Fibroblast of skin of left quadriceps (primary cell): ENCODE measurements at regions not wholly inside any gene's neighbourhood (a gene's known extent, or its start where the extent isn't known, plus 50 kb on each side); places are given as distances from the start of the nearest gene placed in this dataset.
"Not testable (repeated sequence)": the region's sequence is repeated elsewhere in the genome, so short reads cannot be mapped to it uniquely, and the experiment has no call there.

Source experiments
- DNase-seq, 2 experiments: peaks; one replicate each; pipeline ENCODE4 v3.0.0-alpha.2; 2013; ENCODE audit warnings: low read depth in 2 of 2

DNA sequence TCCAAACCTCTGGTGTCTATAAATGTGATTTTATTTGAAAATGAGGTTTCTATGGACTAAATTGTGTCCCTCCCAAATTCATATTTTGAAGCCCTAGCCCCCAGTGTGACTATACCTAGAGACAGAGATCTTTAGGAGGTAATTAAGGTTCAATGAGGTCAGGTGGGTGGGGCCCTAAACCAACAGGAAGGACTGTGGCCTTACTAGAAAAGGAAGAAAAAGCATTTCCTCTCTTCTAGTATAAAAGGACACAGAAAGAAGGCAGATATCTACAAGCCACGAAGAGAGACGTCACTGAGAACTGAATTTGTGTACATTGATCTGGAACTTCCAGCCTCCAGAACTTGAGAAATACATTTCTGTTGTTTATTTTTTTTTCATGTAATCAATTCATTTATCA lies 123.1 kb upstream of the RUNX1 start:
- DNase-seq, result no peak

DNA sequence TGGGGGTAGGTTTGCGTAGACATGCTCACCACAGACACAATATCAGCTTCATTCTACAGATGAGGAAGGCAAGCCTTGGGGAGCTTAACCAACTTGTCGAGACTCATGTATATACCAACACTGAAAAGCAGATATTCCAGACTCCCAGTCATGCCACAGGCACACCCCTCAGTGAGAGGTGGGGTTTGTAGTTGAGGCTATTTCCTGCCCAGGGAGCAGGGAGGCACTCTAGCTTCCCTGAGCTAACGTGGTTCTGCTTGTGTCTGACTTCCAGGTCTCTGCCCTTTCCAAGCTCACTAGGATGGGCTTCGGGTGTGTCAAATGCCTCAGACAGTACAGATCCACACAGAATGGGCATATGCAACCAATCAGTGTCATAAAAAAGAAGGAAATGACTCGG lies 122.3 kb upstream of the RUNX1 start:
- DNase-seq, result no peak

DNA sequence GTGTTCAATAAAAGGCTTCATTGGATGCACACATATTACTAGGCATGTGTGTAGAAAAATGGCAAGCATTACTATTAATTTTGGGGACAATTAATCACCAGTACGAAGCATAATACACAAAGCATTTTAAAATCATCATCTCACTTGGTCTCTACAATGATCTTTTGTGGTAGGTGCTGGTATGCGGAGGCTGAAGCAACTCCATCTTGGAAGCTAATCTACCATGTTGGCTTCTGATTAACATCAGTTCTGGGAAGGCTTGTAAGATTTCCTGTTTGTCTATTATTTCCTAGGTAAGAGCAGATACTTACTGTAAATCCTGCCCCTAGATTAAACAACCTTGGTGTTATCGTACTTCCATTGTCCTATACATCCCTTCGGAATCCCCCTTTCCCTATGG lies 121.7 kb upstream of the RUNX1 start:
- no peak for DNase-seq

DNA sequence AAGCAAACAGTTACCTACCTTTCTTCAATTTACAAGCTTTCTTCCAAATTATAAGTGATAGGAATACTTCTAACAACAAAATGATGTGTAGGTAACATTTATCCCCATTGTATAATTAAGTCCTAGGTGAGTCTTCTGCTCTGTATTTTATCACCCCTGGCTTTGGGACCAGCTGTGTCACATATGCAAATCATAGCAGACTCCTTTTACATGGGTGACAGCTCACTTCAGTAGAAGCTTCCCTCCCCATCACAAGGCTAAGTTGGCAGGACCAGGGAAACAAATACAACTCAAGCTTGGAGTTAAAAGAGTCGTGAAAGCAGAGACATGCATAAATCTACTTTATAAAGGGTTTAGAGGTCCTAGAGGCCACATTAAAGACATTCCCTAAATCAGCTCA lies 121.1 kb upstream of the RUNX1 start:
- DNase-seq, result no peak

DNA sequence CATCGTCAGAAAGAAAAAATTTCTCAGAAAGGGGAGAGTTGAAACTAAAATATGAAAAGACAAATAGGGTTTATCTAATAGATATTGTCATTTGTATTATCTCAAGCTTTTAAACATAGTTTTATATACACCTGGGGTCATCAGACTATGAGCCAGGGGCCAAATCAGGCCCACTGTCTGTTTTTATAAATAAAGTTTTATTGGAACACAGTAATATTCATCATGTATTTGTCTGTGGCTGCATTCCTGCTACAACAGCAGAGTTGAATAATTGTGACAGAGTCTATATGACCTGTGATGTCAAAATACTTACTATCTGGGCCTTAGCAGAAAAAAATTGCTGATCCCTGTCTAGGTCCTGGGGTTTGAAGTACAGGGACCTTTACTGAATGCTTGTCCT lies 120.5 kb upstream of the RUNX1 start:
- no peak for DNase-seq

DNA sequence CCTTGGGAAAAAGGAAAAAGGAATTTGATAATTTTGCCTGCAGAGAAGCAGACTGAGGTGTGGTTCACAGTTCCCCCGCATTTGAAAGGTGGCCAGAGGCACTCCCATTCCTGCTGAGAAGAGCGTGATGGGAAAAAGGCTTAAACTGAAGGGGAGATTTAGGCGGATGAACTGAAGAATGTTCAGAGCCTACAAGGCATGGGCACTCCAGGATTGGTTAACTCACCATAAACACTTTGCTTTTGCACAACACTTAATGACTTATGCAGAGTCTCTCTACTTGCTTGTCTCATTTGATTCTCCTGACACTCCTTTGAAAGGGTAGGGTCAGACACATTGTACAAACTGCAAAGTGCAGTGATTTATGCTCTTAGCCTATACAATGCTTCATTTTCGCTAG lies 119.6 kb upstream of the RUNX1 start:
- DNase-seq, result no peak

DNA sequence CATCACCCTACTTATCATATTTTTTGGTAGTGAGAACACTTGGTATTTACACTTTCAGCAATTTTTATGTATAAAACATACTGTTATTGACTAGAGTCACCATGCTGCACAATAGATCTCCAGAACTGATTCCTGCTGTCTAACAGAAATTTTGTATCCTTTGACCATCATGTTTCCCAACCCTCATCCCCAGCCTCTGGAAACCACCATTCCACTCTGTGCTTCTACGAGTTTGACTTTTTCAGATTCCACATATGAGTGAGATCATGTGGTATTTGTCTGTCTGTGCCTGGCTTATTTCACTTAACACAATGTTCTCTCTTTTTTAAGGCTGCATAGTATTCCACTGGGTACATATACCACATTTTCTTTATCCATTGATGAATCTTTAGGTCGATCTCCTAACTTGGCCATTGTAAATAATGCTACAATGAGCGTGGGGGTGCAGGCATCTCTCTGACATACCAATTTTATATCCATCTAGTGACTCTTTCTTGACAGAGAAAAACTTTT lies 115.9 kb upstream of the RUNX1 start:
- DNase-seq, result no peak

DNA sequence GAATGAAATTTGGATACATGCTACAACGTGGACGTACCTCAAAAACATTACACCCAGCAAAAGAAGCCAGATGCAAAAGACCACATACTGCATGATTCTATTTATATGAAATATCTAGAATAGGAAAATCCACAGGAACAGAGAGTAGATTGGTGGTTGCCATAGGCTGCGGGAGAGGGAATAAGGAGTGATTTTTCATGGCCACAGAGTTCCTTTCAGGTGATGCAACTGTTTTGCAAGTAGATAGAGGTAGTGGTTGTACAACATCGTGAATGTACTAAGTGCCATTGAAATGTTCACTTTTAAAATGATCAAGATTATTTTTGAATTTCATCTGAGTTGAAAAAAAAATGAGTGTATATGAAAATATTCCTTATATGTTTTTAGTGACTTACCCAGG lies 115.3 kb upstream of the RUNX1 start:
- no peak for DNase-seq

DNA sequence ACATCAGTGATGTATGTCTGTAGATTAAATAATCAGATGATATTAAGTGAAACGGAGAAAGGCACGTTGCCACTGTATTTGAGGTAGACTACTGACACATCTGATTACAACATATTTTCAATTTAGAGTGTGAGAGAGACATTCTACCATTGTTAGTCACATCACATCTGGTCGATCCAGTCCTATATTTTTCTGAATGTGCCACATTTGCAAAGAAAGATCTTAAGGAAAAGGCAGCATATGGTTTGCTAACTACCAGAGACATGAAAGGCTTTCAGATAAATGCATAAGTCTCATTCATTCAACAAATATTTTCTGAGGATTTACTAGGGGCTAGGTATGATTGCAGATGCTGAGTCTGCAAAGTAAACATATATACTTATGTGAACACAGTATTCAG lies 114.3 kb upstream of the RUNX1 start:
- DNase-seq, result peak; percentile 62 to 64

DNA sequence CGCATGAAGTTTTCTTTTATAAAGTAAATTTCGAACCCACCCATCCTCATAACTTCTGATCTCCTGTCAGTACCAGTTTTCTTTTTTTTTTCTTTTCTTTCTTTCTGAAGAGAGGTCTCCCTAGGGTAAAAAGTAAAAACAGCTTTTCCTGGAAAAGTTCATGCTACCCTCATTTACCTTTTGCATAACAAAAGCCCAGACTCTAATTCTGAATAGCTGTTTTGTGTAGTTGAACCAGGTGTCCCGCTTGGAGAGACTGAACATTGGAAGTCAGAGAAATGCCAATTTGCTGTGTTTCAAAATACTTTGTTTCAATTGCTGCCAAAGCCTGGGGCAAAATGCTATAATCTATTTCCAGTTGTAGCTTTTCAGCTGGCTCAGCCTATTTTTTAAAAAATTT lies 113.7 kb upstream of the RUNX1 start:
- DNase-seq, result no peak

DNA sequence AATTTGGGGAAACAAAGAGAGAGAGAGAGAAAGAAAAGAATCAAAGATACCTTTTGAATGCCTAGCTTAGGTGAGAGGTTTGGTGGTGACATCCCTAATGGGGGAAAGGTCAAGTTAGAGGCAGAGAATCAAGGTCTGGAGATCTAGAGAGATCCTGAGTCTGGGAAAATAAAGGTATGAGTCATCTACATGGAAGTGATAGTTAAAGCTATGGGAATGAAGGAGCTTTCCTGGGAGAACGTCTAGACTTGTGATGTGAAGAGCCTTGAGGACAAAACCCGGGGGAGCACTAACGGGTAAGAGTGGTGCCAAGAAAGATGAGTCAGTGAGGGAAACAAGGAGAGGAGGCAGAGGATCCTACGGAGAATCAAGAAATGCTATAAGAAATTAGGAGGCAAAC lies 110.8 kb upstream of the RUNX1 start:
- DNase-seq, result peak; percentile 51 to 60

DNA sequence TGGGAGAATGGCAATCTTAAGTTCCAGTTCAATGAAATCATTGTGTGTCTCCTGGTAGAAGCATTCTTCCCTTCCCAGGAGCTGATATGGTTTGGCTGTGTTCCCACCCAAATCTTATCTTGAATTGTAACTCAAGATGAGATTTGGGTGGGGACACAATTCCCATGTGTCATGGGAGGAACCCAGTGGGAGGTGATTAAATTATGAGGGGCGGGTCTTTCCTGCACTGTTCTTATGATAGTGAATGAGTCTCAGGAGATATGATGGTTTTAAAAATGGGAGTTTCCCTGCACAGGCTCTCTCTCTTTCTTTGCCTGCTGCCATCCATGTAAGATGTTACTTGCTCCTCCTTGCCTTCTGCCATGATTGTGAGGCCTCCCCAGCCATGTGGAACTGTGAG lies 108.3 kb upstream of the RUNX1 start:
- not testable (repeated sequence) for DNase-seq

DNA sequence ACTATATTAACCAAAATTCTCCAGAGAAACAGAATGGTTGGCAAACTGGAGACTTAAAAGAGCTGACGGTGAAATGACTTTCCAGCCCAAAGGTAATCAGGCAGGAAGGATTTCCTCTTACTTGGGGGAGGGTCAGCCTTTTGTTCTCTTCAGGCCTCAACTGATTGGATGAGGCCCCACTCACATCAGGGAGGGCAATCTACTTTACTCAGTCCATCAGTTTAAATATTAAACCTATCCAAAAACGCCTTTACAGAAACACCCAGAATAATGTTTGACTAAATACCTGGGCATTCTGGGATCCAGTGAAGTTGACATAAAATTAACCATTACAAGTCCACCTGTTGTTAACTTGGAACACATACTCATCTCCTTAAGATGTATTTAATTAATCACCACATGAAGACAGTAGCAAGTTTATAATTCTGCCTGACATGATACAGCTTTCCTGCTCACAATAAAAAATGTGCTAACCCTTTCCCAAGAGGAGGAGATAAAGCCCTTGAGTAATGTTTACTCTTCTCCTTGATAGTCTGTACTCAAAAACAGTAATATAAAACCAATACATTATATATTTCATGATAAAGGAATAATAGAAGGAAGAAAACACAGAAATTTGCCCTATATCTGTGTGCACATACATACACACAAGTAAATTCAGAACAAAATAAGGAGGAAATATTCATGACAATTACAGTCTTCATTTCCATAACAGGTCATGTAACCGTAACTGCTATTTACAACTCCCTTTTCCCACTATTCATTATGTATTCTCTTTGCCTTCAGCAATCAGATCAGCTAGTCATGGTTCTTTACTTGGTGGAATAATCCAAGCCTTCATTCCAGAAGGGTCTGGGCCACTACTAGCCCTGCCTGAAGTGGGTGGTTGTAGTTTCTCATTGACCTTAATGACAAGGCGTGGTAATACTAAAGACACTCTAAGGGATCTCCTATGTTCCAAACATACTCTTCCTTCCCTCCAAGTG lies 107.5 kb upstream of the RUNX1 start:
- DNase-seq, result no peak

DNA sequence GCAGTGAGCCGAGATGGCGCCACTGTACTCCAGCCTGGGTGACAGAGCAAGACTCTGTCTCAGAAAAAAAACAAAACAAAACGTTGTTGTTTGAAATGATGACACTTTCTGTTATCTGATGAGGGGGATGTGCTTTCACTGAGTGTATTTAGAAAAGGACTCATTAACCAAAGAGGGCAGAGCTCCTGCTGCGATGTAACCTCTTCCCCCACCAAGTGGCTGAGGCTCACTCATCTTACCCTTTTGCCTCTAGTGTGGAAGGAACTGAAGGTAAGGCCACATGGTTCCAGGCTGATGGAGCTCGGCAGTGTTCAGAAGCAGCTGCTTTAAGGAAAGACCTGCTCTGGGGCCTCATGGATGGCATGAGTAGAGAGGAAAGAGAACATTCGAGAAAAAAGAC lies 105.7 kb upstream of the RUNX1 start:
- no peak for DNase-seq

DNA sequence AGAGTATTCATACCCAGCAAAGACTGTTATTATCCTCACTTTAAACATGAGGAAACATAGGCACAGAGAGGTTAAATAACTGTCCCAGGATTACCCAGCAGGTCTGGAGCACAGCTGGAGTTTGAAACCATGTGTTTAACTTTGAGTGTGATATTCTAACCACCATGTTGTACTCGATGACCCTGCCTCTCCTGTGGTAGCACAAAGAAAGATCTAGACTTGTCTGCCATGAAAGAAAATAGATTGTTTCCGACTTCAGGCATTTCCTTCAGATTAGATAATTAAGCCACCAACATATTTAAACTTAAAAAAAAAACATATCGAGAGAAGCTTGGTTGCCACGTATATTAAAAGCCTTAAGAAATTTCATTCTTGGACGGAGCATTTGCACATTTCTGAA lies 104.6 kb upstream of the RUNX1 start:
- no peak for DNase-seq

DNA sequence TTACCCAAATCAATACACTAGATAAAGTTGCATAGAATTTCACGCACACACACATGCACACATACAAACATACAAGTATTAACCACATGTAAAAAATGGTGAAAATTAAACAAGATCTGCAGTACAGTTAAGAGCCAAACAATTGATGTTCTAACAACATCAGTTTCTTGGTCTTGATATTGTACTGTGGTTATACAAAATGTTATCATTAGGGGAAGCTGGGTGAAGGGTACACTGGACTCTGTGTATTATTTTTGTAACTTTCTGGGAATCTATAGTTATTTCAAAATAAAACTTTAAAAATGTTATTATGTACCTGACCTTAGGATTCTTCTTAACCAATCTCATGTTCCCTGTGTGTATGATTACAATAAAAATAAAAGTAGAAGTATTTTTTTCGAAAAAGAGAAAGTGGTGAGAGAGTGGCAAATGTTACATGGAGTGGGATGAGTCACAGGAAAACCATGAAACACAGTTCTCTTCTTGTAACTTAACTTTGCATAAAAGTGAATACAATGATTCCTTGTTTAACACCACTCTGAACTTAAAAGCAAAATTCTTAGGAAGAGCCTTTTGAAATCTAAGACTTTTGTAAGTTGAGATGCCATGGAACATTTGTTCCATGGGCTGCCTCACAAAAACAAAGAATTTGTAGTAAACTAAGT lies 101.6 kb upstream of the RUNX1 start:
- DNase-seq, result no peak

DNA sequence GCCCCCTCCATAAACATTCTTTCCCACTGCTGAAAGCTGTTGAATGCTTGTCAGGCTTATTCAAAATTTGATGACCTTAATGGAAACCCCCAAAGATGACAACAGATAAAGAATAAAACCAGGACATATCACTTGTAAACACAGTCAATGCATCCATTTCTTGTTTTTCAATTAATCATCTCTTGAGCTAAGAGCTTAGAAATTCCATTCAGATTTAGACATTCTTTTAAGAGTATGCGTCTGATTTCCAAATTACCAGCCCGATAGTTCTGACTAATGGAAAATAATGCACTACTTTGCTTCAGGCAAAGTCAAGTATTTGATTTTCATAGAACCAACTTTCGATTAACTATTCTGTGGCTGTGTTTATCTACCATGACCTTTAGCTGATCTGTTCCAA lies 100.6 kb upstream of the RUNX1 start:
- no peak for DNase-seq

DNA sequence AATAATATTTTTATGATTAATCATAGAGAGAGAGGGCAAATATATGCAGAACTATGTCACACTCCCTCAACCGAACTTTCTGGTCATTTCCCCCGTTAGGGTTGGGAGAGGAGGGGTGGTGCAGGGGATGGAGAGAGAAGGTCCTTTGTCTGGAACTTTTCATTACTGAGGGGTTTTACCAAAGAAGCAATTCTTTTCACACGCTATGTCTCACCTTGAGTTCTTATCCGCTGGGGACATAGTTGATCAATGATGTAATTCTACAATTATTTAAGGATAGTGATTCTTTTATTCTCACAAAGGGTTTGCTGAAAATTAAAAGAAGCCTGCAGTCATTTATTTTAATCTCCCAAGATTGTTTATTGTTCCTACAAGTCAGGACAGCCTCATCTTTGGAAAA lies 98.3 kb upstream of the RUNX1 start:
- no peak for DNase-seq

DNA sequence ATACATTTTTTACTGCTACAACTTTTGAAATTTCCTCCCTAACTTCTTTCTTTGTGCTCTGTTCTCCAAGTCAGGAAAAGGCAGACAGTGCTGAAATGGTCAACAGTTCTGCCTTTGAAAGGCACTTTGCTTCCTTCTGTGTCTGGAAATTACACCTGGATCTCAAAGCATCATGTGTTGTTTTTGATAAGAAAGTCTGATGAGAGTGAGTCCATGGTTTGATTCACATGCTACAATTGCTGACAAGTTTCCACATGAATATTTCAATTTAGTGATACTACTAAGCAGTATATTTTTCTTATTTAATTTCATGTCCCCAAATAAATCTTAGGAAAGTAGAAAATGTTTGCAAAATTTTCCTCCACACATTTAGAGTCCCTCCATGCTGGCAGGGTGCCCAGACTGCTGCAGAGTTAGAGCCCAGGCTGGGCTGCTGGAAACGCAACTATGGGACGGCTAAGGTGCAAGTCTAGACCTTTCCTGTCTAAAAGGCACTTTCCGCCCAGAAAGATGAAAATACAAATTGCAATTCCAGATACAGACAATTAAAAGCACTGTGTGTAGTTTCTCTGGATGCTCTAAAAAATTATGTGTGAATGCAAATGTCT lies 96.6 kb upstream of the RUNX1 start:
- DNase-seq, result no peak

DNA sequence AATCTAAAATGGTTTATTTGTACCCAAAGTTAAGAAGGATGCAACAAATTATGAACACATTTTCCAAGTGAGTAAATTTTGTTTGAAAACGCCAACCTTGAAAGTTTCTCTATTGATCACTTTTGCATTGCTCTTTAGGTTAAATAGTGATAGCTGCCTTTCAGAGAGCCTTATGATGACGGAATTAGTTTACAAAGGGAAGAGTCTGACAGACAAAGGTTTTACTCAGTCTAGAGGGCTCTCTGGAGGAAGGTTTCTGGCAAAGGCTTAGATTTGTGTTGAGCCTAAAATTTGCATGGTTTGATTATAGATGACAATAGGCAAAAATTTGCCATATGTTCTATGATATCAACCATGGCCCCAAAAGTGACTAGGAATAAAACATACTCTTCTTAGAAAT lies 95.9 kb upstream of the RUNX1 start:
- no peak for DNase-seq

DNA sequence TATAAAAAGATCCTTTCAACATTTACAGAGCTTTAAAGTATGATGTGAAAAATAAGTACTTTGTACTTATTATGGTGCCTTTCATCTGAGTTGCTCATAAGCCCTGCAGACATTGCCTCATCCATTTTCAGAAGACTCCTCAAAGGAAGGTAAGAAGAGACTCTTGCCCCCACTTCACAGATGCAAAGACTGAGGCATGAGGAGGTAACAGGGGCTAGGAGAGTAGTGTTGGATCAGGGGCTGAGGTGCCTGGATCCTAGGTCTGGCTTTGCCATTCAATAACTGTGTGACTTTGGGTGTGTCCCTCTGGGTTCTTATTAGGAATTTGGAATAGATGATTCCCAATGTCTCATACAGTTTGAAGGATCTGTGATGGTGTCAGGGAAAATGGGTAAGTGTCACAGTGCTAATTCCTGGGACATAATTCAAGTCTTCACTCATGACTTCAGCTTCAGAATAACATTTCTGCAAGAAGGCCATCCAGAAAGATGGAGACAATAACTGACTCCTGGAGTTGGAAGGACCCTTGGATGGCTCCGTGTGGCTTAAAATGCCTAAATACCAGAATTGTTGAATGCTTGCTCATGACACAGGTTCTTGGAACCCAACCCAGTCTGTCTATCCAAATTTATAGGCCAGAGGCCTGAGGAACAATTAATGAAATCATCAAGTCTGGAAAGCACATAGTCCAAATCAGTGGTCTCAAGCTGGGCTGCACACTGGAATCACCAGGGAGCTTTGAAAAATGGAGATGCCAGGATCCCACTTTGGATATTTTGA lies 93.1 kb upstream of the RUNX1 start:
- peak; percentile 33 to 42 for DNase-seq

DNA sequence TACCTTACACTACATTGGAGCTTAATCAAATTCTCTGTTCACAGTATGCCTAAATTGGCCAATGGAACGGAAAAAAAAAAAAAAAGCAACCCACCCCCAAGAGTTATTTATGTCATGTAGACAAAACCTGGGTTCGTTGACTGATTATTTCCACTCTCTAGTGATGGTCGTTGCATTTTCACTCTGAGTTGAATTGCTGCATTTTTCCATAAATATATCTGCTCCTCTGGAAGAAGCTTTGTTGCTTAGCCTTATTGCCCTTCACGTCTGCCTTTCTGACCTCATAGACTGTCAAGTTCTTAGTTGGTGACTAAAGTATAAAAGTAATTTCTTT lies 90.2 kb upstream of the RUNX1 start:
- DNase-seq, result no peak
